Stimulated activated CD4-positive, alpha-beta T cell treated with anti-CD3 and anti-CD28 coated beads, Interleukin-1b, Interleukin-23, amount 100 ng/mL, for 48 hours (primary cell): ENCODE measurements at regions not wholly inside any gene's neighbourhood (a gene's known extent, or its start where the extent isn't known, plus 50 kb on each side); places are given as distances from the start of the nearest gene placed in this dataset.
"Not testable (repeated sequence)": the region's sequence is repeated elsewhere in the genome, so short reads cannot be mapped to it uniquely, and the experiment has no call there.

Experiments used
- DNase-seq: peaks from one replicate; pipeline ENCODE4 v3.0.0-alpha.2; 2020

DNA sequence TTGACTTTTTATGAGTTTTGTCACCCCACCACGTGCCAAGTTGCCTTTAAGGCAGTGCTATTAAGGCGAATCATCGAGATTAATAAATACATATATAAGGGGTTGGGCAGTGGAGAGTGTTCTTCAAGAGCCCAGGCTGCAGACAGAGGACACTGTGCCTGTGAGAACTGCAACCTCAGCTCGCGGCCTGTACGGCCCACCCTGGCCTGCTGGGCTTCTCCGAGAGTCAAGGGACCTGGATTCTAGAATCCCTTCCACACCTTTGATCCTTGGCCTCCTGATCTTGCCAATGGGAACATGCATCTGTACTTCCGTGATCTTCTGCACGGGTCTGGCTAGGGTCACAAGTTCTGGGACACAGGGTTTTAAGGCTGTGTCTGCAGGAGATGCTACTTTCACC, 54.5 kb downstream of the IRX5 start:
- no peak for DNase-seq

DNA sequence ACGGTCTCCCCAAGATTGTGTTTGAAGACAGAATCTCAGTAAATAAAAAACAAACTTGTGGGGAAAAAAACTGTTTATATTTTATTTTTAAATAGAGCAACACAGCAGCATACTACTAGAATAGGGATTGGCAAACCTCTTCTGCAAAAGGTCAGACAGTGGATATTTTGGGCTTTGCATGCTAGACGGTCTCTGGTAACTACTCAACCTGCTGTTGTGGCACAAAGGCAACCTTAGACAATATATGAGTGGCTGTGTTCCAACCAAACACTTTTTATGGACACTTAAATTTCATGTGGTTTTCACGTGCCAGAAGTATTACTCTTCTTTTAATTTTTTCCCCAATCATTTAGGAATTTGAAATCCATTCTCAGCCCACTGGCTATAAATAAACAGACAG, 55.0 kb downstream of the IRX5 start:
- DNase-seq = no peak

DNA sequence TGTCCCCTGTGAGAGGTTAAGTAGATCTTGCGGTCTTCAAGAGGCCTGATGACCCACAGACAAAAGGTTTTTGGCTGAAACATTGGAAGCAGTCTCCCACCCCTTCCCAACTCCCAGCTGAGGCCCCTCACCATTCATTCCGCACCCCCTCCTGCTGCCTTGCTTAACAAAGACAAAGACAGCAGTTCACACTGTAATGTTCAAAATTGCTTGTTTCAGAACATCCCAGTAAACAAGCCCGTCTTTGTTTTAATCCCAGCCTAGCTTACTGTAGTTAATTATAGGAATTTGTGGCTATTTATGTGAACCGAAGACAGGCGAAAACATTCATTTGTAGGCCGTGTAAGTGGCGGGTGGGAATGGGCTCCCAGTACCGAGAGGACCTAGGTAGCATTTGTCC, 55.7 kb downstream of the IRX5 start:
- DNase-seq = no peak

DNA sequence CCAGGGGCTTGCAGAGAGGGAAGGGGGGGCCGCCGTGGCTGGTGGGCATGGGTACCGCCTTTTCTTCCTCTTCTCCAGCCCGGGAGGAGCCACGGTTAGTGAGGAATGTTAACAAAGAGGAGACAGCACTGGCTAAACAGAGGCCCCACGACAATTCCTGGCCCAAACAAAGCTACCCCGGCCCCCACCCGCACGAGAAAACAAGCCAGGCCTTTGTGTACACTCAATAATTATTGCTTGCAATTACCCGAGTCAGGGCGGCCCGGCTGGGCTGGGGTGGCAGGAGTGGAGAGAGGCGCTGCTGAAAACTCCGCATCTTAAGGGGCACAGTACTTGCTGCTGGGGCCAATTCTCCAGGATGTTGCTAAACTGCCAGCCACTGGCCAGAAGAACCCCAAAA, 56.4 kb downstream of the IRX5 start:
- no peak for DNase-seq

DNA sequence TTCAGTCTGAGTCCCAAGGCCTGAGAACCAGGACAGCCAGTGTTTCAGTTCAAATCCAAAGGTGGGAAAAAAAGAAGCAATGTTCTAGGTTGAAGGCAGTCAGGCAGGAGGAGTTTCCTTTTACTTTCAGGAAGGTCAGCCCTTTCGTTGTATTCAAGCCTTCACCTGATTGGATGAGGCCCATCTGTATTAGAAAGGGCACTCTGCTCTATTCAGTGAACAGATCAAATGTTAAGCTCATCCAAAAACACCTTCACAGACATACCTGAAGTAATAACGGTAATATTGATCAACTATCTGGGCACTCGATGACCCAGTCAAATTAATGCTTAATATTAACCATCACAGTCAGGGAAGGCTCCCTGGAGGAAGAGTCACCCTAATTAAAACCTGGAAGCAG, 60.9 kb downstream of the IRX5 start:
- no peak for DNase-seq

DNA sequence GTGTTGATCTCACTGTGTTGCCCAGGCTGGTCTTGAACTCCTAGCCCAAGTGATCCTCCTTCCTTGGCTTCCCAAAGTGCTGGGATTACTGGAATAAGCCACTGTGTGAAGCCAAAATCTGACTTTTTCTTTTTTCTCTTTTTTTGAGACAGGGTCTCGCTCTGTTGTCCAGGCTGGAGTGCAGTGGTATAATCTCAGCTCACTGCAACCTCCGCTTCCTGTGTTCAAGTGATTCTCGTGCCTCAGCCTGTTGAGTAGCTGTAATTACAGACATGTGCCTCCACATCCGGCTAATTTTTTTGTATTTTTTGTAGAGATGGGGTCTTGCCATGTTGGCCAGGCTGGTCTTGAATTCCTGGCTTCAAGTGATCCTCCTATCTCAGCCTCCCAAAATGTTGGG, 61.3 kb downstream of the IRX5 start:
- not testable (repeated sequence) for DNase-seq

DNA sequence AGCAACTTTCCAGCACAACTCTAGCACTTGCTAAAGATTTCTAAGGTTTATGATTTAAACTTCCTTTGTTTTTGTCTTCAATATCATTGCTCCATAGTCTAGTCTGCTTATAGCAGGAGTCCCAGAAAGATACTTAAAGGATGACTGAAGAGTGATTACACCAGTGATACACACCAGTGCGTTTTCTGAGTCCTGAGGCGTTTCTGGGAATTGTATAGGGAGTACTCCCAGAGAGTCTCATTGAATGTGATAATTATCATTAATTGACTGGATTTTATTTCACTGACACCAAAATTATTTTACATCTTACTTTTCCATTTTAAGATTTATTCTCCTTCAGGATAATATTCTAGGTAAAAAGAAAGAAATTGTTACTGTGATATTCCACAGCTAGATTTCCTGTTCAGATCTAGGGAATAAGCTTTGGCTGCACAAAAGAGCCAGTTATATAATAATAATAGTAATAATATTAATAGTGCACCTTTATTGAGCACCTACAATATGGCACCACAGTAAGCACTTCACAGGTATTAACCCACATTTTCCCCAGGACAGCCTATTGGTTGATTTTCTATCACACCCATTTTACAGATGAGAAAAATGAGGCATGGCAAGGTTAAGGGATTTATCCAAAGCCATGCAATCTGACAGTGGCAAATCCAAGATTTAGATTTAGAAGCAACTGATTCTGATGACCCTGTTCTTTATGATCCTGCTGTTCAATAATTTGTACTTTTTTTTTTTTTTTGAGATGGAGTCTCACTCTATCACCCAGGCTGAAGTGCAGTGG, 62.6 kb downstream of the IRX5 start:
- DNase-seq = no peak

DNA sequence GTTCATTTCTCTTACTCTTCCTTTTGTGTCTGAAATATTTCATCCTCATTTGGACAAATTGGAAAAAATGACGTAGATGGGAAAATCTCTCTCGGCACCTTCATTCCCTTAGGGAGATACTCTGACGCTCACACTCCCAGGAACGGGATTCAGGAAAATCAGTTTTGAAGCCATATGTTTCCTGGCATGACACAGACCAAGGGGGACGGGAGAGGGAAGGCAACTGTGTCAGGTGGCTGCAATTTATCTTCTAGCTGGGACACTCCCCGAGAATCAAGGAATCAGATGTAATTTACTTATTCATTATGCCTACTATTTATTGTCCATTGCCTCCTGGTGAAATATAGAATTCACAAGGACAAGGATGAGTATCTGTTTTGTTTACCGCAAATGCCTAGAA, 65.5 kb downstream of the IRX5 start:
- no peak for DNase-seq

DNA sequence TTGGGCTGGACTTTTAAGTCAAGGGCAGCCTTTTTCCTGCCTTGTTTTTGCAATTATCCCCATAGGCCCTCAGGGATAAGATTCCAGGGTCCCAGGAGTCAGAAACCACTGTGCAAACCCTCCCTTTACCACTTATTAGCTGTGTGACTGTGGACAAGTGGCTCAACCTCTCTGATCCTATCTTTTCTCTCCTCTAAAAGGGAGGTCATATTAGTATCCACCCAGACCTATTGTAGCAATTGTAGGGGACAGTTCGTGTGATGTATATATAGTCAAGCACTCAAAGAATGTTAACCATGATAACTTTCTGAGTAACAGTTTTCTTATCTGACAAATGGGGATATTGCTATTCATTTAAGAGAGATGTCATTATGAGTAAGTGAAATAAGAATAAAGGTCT, 68.2 kb downstream of the IRX5 start:
- no peak for DNase-seq

DNA sequence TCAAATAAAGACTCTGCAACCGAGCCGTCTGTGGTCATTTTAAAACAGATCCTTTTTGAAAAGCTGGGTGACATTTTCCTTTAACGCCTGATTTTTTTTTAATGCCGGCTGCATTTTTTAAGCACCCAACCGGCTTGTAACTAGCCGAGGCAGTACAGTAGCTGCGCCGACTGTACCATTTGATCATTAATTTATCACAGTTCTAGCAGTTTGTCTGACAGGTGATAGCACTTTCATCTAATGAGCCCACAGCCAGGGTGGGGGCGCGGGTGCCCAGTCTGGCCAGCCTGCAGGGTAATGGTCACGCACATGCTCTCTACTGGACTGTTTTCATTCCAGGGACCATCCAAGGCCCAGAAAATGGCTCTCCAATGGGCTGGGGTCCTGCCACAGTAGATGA, 68.8 kb downstream of the IRX5 start:
- DNase-seq = no peak

DNA sequence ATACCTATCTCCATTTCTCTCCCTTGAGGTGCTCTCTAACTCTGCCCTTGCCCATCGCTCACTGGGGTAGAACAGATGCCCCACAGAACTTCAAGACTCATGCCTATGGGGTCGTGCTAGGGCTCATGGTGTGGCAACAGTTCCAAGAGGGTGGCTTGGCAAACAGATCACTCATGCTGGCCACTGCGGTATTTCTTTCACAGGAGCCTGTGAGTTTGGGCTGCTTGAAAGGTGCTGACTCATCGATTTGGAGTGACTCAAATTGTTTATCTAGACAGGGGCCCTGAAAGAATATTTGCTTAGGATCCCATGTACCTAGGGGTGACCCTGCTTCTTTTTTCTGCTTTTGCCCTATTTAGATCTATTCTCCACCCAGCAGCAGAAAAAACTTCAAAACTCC, 69.9 kb downstream of the IRX5 start:
- no peak for DNase-seq

DNA sequence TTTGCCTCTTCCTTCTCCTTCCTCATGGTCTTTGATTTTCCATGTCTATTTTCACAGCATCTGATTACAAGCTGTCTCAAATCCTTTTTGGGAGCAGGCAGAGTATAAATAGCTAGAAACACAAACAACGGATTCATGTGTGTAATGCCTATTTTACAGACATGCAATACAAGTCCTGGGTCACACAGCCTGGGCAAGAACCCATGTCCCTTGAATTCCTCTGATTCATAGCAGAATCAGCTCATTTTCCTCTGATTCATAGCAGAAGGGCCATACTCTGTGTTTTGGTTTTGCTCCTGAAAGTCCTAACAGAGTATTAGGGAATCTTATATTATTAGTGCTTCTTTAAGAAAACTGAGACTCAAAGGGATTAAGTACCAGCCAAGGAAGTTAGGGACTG, 71.3 kb downstream of the IRX5 start:
- DNase-seq = no peak

DNA sequence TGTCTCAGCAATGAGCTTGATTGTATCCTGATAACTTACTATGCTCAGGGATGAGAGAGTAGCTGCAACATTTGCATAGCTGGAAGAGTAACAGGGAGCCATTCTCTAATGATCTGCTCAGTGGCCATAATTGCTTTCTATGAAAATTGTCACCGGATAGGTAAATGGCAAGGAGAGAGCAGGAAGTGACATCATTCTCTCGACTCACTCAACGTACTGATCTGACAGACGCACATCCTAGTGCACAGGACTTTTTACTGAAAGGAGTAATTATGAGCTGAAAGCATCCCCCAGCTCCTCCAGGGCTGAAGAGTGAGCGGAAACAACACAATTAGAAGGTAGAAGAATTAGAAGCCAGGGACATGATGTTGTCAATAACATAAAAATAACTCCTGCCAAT, 71.8 kb downstream of the IRX5 start:
- no peak for DNase-seq

DNA sequence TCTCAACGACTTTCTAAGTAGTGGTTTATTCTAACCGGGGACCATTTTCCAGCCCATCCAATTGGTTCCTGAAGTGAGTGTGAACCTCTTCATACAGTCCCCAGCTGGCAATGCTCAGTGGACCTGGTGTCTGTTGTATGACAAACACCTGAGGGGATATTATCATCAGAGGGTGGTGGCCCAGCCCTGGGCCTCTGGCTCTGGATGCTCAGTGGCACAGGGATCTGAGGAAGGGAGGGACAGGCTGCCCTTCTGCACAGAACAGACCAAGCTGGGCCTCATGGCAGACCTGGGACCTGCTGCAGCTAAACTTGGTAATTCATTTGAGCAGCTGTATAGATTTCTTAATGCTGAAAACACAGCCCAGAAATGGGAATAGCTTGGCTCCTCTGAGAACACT, 72.6 kb downstream of the IRX5 start:
- DNase-seq = no peak

DNA sequence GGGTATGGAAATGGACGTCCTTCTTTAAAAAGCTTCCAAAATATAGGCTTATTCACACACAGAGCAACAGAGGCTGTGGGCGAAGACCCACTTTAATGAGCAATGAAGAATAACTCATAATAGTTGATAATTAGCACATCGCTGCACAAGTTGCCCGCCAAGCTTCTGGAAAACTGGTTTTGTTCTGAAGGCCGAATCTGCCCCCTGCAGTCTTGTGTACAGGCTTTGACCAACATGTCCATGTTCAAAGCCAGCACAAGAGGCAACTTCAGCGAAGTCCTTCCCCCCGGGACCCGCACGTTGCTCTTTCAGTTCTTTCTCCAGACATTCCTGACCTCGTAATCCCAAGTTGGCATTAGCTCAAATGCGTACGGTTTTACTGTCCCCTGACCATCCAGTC, 73.3 kb downstream of the IRX5 start:
- DNase-seq = no peak

DNA sequence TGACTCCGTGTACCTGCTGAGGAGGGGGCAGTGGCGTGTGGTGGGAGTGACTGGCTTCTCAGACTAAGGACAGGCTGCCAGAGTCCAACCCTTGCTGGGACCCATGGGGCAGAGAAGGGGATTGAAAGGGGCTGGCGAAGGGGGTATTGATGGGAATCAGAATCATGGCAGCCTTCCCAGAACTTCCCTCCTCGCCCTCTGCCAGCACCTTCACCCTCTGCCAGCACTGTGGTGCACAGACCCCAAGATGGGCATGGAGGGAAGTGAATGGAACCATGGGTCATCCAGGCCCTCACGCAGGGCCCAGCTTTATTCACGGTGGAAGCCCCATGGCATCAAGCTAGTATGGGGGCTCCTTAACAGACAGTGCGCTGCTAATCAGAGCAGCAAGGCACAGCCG, 76.8 kb downstream of the IRX5 start:
- DNase-seq = no peak

DNA sequence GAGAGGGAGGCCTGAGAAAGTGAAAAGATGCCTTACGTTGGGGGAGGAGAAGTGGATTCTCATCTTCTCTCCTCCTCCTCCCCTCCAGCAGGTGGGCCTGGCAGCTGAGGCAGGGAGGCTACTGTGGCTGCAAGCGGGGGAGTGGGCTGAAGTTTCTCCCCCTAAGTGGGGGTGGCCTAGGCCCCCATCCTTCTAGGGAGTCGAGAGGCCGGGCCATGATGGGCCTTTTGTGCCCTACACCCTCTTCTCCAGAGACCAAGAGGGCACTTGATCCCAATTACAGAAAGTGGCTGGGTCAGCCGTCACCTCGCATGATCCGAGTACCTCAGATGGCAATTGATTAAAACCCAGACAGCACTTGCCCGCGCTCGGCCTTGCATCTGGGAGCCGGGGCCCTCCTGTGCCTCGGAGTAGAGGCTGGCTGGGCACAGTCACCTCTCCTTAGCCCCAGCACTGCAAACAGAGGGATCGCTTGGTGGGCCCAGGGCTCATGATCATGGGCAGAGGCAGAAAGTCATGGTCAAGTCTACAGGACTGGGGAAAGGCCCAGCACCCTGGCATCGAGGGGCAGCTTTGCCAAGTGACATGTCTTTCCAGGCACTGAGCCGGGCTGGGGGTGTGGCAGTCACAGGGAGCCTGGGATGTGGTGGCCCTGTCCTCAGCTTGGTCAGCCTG, 78.3 kb downstream of the IRX5 start:
- no peak for DNase-seq

DNA sequence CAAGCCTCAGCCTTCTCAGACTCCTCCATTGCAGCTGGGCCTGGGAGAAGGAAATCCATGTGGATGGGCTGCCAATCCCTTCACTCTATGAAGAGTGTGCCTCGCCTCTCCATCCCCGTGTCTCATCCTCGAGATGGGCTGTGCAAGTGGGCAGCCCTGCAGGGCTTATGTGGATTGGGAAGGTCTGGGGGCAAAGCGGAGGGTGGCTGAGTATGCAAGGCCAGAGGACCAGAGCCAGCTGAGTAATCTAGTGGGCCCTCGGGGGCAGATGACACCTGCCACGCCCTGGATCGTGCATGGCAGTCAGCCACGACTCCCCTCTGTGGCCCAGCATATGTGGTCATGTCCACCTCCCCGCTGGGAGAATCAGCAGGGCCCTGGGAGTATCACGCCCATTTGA, 78.9 kb downstream of the IRX5 start:
- no peak for DNase-seq

DNA sequence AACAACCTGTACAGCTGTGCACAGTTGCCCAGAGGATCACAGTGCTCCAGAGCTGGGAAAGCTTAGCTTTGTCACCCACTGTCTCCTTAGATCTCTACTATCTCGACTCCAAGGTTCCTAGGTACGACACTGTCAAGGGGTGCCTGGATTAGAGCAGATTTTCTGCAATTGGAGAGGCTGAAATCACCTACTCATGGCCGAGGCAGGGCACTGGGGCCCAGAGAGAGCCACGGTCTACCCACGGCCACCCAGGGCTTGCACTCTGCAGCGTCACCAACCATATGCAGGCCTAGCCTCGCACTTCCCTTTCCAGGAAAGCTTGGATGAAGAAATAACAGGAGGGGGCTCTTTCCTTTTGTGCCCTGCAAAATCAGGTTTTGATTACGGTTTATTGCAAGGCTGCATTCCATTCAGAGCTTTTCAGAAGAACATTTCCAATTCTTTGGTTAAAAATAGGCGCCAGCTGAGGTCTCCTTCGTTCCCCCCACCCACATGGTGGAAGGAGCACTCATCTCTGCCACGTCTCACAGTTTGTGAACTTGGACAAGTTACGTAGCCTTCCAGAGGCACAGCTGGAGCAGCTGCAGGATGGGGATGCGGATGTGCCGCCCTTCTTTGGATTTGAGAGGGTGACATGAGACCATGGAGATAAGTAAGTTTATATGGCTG, 80.0 kb downstream of the IRX5 start:
- DNase-seq = no peak

DNA sequence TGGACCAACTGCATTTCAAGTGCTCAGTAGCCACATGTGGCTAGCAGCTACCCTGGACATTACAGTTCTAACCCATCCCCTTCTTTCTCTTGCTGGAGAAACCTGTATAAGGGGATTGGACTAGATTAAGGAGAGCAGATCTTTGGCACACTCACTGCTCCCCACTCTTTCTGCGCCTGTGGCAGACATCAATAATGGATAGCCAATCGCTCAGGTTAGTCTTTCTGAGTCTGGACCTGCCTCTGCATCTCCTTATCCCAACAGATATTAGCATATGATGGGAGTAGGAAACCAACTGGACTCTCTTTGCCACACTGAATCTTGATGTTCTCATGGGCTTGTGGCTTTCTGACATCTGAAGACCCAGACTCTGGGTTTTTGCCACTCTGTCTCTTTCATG, 81.7 kb downstream of the IRX5 start:
- DNase-seq = no peak

DNA sequence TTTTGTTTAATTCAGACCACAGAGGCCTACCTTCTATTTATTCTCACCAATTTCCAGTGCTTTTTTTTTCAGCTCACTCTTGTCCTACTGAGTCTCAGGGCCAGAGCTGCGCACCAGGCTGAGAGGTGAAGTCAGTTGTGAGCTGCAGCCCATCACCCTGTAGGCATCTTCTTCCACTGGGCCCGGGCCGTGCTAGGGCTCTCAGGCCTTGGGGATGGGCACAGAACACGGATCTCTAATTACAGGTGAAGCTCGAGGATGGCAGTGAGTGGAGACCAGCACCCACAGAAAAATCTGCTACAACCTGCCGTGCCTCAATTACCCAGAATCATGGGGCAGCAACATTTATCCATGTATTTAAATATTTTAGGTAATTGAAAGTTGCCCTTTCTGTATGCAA, 82.1 kb downstream of the IRX5 start:
- no peak for DNase-seq

DNA sequence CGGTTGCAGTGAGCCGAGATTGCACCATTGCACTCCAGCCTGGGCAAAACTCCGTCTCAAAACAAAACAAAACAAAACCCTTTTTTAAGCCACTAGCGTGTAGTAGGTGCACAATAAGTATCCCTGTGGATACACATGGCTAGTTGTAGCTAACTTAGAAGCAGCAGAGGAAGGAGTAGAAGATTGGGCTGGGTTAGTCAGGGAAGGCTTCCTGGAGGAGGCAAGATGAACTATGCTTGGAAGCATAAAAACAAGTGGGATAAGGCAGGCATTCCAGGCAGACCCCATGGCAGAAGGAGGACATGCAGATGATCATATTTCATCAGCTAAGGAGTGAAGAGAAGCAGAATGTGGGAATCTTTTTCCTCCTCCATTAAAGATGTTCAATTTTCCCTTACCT, 83.4 kb downstream of the IRX5 start:
- DNase-seq = no peak

DNA sequence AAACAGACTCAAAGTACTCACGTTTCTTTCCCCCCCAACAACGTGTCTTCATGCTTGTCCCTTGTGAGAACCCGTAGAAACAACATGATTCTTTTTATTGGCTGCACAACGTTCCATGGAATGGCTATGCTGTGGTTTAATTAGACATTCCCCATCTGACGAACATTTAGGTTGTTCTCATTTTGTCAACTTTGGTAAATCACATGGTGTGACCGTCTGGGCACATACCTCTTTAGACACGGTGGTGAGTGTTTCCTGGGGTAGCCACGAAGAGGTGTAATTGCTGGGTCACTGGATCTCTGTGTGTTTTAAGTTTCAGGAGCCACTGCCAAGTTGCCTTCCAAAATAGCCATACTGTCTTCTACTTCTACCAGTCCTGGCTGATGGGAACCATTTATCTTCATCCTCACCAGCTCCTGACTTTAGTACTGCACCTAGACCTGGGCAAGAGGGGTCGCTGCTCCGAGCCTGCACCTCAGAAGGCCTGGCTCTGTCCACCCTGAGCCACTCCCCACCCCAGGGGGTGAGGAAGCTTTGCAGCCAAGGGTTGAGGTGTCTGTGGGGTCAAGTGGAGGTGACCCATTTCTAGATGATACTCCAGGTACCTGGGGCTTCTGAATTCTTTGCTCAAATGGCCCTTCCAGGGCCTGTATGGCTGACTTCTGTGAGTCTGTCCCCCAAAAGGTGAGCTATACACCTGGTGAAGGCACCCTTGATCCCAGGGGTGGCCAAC, 84.7 kb downstream of the IRX5 start:
- no peak for DNase-seq

DNA sequence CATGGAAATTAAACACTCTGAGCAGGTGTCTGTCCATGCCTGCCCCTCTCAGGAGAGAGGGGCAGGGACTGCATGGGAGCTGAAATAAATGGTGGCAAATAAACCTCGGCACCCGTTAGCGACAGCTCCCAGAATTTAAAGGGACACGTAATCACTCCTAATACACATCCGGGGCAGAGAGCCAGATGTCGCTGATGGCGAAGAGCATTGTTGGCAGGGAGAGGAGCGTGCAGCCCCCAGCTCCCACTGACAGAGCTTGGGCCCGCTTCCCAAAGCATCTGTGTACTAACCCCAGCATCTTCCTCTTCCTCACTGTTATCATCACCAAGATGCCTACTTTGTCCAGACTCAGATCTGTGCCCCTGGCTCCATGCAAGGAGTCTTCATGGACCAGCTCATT, 85.8 kb downstream of the IRX5 start:
- no peak for DNase-seq
